ENCODE measurements at regions not wholly inside any gene's neighbourhood (a gene's known extent, or its start where the extent isn't known, plus 50 kb on each side); places are given as distances from the start of the nearest gene placed in this dataset.
A peak's percentile ranks its signal among the peaks of the same experiment; 100 is the strongest.
"Not testable (repeated sequence)": the region's sequence is repeated elsewhere in the genome, so short reads cannot be mapped to it uniquely, and the experiment has no call there.

- no peak for DNase-seq
- intact Hi-C loops (cut with DNase I) = loop anchor here (5.0 kb wide), 2 partner anchors 148 to 728 kb away; no protein-coding TSS in a partner anchor
These were observed 152.3 kb downstream of the DIO2 start for GRCh38 chr14:80059041-80059440.

- intact Hi-C loops (cut with DNase I) = loop anchor here (1.0 to 5.0 kb wide), 4 partner anchors 151 to 794 kb away; no protein-coding TSS in a partner anchor
- DNase-seq = no peak
These were observed 154.9 kb downstream of the DIO2 start for GRCh38 chr14:80056497-80056801.

- peak in 7 of 10 donors; percentile 11 to 84 (median 47) for DNase-seq
- intact Hi-C loops (cut with DNase I) = loop anchor here (1.0 to 5.0 kb wide), 4 partner anchors 151 to 794 kb away; no protein-coding TSS in a partner anchor
These were observed 155.4 kb downstream of the DIO2 start for GRCh38 chr14:80055667-80056496.

GRCh38 chr14:80055226-80055625, 156.1 kb downstream of the DIO2 start:
- intact Hi-C loops (cut with DNase I) = loop anchor here (5.0 kb wide), 2 partner anchors 152 to 732 kb away; no protein-coding TSS in a partner anchor
- no peak for DNase-seq

DNA sequence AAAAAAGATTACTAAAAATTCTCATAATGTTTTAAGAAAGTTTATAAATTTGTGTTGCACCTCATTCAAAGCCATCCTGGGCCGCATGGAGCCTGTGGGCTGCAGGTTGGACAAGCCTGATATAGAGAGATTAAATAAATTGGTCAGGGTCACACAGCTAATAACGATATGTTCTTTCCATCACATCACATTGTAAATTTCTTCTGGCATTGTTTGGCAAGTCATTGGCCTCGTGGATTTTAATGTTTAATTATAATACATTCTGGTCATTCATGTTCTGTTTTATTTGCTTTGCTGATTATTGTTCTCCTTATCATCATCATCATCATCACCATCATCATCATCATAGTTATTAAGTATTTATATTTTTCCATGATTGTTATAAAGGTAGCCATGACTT, 157.3 kb downstream of the DIO2 start:
- DNase-seq = peak in 1 of 10 donors; percentile 14
- intact Hi-C loops (cut with DNase I) = no loop called here

- intact Hi-C loops (cut with DNase I) = no loop called here
- no peak for DNase-seq
These were observed 162.2 kb downstream of the DIO2 start for GRCh38 chr14:80049055-80049454.

GRCh38 chr14:80047761-80048160, 163.5 kb downstream of the DIO2 start:
- no peak for DNase-seq
- intact Hi-C loops (cut with DNase I) = no loop called here

DNA sequence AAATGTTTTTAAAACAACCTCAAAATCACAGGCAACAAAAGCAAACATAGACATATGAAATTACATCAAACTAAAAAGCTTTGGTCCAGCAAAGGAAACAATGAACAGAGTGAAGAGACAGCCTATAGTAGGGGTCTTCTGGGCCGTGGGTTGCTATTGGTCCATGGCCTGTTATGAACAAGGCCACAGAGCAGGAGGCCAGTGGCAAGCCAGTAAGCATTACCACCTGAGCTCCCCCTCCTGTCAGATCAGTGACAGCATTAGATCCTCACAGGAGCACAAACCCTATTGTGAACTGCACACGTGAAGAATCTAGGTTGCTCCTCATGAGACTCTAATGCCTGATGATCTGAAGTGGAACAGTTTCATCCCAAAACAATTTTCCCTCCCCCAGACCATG, 174.0 kb downstream of the DIO2 start:
- DNase-seq = no peak
- intact Hi-C loops (cut with DNase I) = no loop called here

DNA sequence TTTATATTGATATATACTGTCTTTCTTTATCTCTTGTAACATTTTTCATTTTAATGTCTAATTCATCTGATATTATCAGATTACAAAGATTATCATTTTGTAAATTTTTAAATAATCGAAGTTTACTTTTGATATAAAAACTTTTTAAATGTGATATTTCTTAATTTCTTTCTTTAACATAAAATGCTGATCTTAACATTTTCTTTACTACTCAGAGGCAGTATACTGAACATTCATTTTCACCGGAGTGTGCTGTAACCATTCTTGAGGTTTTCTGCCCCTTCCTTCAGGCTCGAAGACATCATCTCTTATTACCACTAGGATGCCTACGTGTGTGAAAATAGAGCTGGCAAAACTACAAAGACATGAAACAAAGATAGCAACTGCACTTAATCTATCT, 186.9 kb downstream of the DIO2 start:
- DNase-seq = no peak
- intact Hi-C loops (cut with DNase I) = no loop called here

- intact Hi-C loops (cut with DNase I); DNase-seq: not testable (repeated sequence)
These were observed 192.8 kb downstream of the DIO2 start for GRCh38 chr14:80018476-80018875.

GRCh38 chr14:80017795-80018194, 193.5 kb downstream of the DIO2 start:
- DNase-seq = peak in 1 of 10 donors; percentile 8
- intact Hi-C loops (cut with DNase I) = no loop called here

DNA sequence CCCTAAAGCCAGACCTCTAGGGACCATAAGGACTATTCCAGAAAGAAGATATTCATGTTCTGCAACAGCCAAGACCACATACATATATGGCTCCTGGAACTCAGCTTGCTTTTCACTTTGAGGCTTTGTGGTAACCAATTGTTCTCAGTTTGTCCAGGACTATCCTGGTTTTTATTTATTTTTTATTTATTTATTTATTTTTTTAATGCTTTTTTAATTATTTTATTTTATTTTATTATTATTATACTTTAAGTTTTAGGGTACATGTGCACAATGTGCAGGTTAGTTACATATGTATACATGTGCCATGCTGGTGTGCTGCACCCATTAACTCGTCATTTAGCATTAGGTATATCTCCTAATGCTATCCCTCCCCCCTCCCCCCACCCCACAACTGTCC, 201.1 kb downstream of the DIO2 start:
- DNase-seq; intact Hi-C loops (cut with DNase I): not testable (repeated sequence)

DNA sequence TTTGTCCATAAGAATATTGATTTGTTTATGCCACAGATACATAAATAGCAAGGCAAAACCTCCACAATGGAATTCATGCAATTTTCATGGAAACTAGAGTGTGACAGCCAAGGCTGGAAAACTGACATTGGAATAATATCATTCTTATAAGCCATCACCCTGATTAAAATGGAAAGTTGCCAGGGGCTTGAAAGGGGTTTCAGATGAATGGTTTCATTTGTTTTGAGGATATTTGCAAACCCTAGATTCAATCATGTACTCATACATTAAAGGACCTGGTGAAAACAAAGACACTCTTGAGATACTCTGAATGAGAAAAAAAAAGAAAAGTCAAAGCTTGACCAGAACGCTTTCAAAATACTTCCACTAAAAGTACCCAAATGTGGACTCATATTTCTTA, 205.7 kb downstream of the DIO2 start:
- intact Hi-C loops (cut with DNase I) = no loop called here
- DNase-seq = no peak

- intact Hi-C loops (cut with DNase I) = no loop called here
- no peak for DNase-seq
These were observed 206.4 kb downstream of the DIO2 start for GRCh38 chr14:80004871-80005270.

DNA sequence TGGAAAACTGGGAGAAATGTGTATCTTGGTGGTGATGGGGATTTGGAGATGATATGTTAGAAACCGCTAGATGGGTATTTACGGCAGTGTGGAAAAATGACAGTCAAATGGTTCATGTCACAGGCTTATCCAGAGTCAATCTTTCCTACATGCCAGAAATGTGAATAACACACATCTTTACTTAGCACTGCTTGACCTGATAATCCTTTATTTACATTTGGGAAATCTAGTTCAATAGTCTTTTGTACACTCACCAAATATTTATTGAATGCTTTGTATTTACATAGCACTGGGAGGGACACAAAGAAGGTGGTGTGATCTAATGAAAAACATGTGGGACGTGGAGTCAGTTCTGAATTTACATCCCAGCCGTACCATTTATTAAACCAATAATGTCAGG, 208.2 kb downstream of the DIO2 start:
- intact Hi-C loops (cut with DNase I) = no loop called here
- DNase-seq = no peak

DNA sequence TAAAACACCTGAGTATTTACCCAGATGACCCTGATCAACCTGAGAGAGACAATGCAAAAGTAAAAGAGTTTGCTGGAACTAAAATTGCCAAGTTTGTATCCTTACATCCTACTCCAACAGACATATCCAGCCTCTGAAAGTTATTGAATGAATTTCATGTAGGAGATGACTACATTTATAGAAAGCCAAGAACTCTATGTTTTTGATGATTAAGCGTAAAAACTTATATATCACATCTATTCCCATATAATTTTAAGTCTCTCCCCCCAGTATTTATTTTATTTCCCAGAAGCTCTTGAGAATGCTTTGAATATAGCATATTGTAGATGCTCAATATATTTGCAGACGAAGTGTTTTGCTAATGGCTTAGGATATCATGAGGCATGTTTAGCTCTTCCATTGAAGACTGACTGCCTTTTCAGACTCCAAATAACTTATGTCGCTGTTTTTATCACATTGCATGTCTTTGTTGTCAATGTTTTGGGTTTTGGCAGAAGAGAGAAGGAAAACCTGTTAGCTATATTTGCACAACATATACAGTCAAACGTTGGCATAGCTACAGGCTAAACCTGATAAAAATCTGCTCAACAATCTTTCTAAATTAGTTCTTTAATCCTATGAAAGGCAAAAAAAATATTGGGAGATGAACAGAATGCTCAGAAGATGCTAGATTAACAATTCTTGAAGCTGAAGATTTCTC, 213.6 kb downstream of the DIO2 start:
- DNase-seq = no peak
- intact Hi-C loops (cut with DNase I) = no loop called here

- intact Hi-C loops (cut with DNase I) = no loop called here
- no peak for DNase-seq
These were observed 218.7 kb downstream of the DIO2 start for GRCh38 chr14:79992407-79993198.

- intact Hi-C loops (cut with DNase I) = no loop called here
- DNase-seq = no peak
These were observed 219.4 kb downstream of the DIO2 start for GRCh38 chr14:79991866-79992265.

DNA sequence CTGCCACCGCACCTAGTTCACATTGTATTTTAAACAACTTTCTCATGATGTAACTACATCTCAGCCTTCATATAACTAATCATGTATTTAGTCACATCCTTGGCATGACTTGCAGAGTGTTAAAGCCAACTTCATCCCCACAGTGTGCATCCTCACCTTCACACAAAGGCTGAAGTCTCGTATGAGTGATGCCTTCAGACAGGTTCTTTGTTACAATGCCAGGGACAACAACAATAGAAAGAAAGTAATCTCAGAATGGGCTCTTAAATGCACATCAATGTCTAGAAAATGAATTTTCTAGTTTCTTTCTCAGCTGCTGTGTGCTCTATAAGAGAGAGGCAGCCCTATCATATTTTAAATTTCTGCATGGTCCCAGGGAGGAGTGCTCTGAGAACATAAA, 221.3 kb downstream of the DIO2 start:
- DNase-seq = no peak
- intact Hi-C loops (cut with DNase I) = no loop called here

DNA sequence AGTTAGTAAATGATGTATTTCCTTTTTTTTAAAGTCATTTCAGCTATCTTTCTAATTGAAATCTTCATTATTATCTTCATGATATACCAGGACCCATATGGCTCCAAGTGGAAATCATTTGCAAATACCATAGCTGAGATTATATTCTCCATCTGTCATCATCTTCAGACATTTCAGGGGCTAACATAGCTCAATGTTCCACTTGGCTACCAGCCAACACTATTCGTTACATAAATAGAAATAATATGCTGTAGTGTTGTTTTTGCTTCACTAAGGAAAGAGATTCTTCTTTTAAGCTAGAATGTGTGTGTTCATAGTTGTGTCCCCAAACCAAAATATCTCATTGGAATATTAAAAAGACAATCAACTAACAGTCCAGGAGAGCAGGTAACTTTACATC, 225.1 kb downstream of the DIO2 start:
- intact Hi-C loops (cut with DNase I) = no loop called here
- DNase-seq = no peak

DNA sequence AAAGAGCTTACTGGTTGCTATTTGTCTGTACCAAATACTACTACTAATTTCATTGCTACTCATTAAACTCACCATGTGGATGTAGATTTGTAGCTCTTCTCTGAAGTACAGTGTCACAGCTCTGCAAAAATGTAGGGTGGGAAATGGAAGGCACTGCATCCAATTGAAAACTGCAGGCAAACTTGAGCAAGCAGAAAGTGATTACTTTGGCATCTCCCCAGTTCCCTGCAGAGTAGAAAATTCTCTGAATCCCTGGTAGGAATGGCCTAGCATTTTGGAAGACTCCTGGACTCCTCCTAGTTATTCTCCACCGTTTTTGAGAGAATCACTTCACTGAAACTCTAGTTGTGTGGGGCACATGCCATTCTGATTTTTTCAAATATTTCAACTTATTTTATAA, 239.1 kb downstream of the DIO2 start:
- no peak for DNase-seq
- intact Hi-C loops (cut with DNase I) = no loop called here

Measured in posterior cingulate gyrus (tissue), 11 donors.